HepG2 (cell line): ENCODE measurements at regions not wholly inside any gene's neighbourhood (a gene's known extent, or its start where the extent isn't known, plus 50 kb on each side); places are given as distances from the start of the nearest gene placed in this dataset.

Source experiments
- HDAC6 ChIP-seq: fragments of 200-600 bp; sonication (generic); IDR thresholded peaks from 2 replicates; pipeline ENCODE4 v1.7.0; 2017; ENCODE audit warnings: mild to moderate bottlenecking, antibody characterized with exemption, low read length, low read depth
- IRF2 ChIP-seq: IDR thresholded peaks from 2 replicates; pipeline ENCODE4 v1.6.1; 2018; ENCODE audit warnings: missing genetic modification reagents, missing compliant biosample characterization
- KIAA2018 ChIP-seq: sonication (generic); formaldehyde crosslinking; IDR thresholded peaks from 2 replicates; pipeline ENCODE4 v1.5.0; 2020; ENCODE audit warnings: mild to moderate bottlenecking, missing genetic modification reagents, borderline replicate concordance
- MAX ChIP-seq: IDR thresholded peaks from 2 replicates; pipeline ENCODE4 v1.6.1; 2012; ENCODE audit warnings: inconsistent platforms
- MXD3 ChIP-seq: IDR thresholded peaks from 2 replicates; pipeline ENCODE4 v1.6.1; 2016; ENCODE audit warnings: mild to moderate bottlenecking, missing biosample characterization, missing genetic modification reagents
- REPIN1 ChIP-seq: sonication (generic); formaldehyde crosslinking; IDR thresholded peaks from 2 replicates; pipeline ENCODE4 v1.8.0; 2022; ENCODE audit warnings: missing genetic modification reagents, low read depth, mild to moderate bottlenecking, borderline replicate concordance
- TEAD3 ChIP-seq: optimal IDR thresholded peaks from 2 replicates; pipeline ENCODE3; 2016; ENCODE audit warnings: borderline replicate concordance
- ZBTB2 ChIP-seq: sonication (generic); formaldehyde crosslinking; IDR thresholded peaks from 2 replicates; pipeline ENCODE4 v1.8.0; 2022; ENCODE audit warnings: low read depth, missing genetic modification reagents
- ZBTB20 ChIP-seq: sonication (generic); formaldehyde crosslinking; IDR thresholded peaks from 2 replicates; pipeline ENCODE4 v1.8.1; 2023; ENCODE audit warnings: missing genetic modification reagents, low read depth, mild to moderate bottlenecking, borderline replicate concordance
- ZFAT ChIP-seq: sonication (generic); formaldehyde crosslinking; conservative IDR thresholded peaks from 2 replicates; pipeline ENCODE4 v1.8.1; 2023; ENCODE audit warnings: missing genetic modification reagents, inconsistent platforms
- ZNF317 ChIP-seq: sonication (generic); formaldehyde crosslinking; IDR thresholded peaks from 2 replicates; pipeline ENCODE4 v1.5.0; 2020; ENCODE audit warnings: mild to moderate bottlenecking, missing genetic modification reagents
- ZNF335 ChIP-seq: sonication (generic); formaldehyde crosslinking; IDR thresholded peaks from 2 replicates; pipeline ENCODE4 v1.4.0; 2020; ENCODE audit warnings: missing genetic modification reagents
- ZXDC ChIP-seq: sonication (generic); formaldehyde crosslinking; IDR thresholded peaks from 2 replicates; pipeline ENCODE4 v1.5.0; 2020; ENCODE audit warnings: mild to moderate bottlenecking, missing genetic modification reagents
- TF ChIP-seq, protein P1 (sequence below): sonication (generic); formaldehyde crosslinking; IDR thresholded peaks from 2 replicates; pipeline ENCODE4 v1.5.1; 2020; ENCODE audit warnings: missing genetic modification reagents, mild to moderate bottlenecking, borderline replicate concordance
- TF ChIP-seq, protein P2 (sequence below): sonication (generic); formaldehyde crosslinking; IDR thresholded peaks from 2 replicates; pipeline ENCODE4 v1.4.0; 2020; ENCODE audit warnings: missing genetic modification reagents, low read depth, mild to moderate bottlenecking, borderline replicate concordance

GRCh38 chr1:163974120-163974519, 584.9 kb upstream of the PBX1 start (continued):
- TF ChIP-seq KIAA2018 (CRISPR knock-in tag): no peak
- TF ChIP-seq, protein P1, sequence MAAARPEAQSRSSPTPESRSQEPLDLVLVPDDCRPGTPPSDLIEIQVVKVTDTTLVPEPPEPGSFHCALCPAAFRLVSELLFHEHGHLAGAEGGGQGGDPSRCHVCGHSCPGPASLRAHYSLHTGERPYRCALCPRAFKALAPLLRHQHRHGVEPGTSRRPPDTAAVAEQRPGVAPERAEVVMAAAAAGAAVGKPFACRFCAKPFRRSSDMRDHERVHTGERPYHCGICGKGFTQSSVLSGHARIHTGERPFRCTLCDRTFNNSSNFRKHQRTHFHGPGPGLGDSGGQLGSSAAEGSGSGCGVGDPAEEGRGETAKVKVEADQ (CRISPR knock-in tag): no peak
- TF ChIP-seq REPIN1 (CRISPR knock-in tag): no peak
- TF ChIP-seq HDAC6: no peak
- no peak for TF ChIP-seq ZXDC
- TF ChIP-seq MXD3 (CRISPR knock-in tag): no peak
- TF ChIP-seq ZNF335 (CRISPR knock-in tag): no peak
- TF ChIP-seq MAX: no peak
- TF ChIP-seq ZBTB20 (CRISPR knock-in tag): no peak
- TF ChIP-seq, protein P2, sequence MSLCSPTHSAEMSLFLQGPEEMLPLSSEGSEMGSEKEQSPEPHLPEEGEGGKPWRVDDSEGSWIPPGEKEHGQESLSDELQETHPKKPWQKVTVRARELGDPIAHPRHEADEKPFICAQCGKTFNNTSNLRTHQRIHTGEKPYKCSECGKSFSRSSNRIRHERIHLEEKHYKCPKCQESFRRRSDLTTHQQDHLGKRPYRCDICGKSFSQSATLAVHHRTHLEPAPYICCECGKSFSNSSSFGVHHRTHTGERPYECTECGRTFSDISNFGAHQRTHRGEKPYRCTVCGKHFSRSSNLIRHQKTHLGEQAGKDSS (CRISPR knock-in tag): no peak
- TF ChIP-seq ZFAT: no peak
- no peak for TF ChIP-seq ZNF317 (CRISPR knock-in tag)
- TF ChIP-seq IRF2 (CRISPR knock-in tag): no peak
- no peak for TF ChIP-seq ZBTB2 (CRISPR knock-in tag)
- no peak for TF ChIP-seq TEAD3 (CRISPR knock-in tag)
- TF ChIP-seq, all 625 proteins: peak for 0
